HFF-Myc (cell line): ENCODE measurements at regions not wholly inside any gene's neighbourhood (a gene's known extent, or its start where the extent isn't known, plus 50 kb on each side); places are given as distances from the start of the nearest gene placed in this dataset.
A peak's percentile ranks its signal among the peaks of the same experiment; 100 is the strongest.

Source experiments
- DNase-seq: peaks from one replicate; pipeline ENCODE4 v3.0.0-alpha.2; 2011; ENCODE audit warnings: low read depth; ENCODE audit errors: extremely low read depth
- H3K4me3 ChIP-seq: replicated peaks from 2 replicates; pipeline ENCODE4 v1.5.1; 2011; ENCODE audit warnings: low read depth, mild to moderate bottlenecking, control low read depth, low read length
- TF ChIP-seq, protein P1 (sequence below): IDR thresholded peaks from 2 replicates; pipeline ENCODE4 v1.5.1; 2012; ENCODE audit warnings: mild to moderate bottlenecking, low read depth, low read length, control low read depth; ENCODE audit errors: missing control alignments

DNA sequence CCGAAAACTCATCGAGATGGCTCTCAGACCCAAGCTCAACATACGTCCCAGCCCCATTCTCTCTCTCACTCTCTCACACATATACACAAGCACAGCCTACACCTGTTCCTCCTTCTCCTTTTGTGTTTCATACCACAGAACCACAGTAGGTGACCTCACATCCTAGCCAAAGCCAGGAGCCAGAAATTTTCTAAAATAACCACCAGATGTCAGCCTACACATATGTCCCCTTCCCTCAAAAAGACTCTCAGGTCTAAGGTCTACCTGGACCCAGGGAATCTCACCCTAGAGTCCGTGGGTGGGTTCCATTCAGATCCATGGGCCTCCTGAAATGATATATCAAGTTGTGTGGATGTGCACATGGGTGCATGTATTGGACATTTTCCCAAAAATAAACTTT, 104.2 kb upstream of the IPO5 start:
- DNase-seq: peak; percentile 7

DNA sequence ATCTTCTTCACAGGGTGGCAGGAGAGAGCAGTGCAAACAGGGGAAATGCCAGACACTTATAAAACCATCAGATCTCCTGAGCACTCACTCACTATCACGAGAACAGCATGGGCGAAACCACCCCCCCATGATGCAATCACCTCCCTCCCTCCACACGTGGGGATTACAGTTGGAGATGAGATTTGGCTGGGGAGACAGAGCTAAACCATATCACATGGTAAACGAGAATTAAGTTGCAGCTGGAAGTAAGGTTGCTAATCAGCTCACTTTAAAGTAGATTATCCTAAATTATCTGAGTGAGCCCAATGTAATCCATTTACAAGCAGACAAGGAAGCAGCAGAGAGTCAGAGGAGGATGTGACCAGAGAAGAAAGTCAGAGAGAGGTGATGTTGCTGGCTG, 102.2 kb upstream of the IPO5 start:
- DNase-seq: no peak
- H3K4me3 ChIP-seq: no peak overlapping the region
- TF ChIP-seq, protein P1, sequence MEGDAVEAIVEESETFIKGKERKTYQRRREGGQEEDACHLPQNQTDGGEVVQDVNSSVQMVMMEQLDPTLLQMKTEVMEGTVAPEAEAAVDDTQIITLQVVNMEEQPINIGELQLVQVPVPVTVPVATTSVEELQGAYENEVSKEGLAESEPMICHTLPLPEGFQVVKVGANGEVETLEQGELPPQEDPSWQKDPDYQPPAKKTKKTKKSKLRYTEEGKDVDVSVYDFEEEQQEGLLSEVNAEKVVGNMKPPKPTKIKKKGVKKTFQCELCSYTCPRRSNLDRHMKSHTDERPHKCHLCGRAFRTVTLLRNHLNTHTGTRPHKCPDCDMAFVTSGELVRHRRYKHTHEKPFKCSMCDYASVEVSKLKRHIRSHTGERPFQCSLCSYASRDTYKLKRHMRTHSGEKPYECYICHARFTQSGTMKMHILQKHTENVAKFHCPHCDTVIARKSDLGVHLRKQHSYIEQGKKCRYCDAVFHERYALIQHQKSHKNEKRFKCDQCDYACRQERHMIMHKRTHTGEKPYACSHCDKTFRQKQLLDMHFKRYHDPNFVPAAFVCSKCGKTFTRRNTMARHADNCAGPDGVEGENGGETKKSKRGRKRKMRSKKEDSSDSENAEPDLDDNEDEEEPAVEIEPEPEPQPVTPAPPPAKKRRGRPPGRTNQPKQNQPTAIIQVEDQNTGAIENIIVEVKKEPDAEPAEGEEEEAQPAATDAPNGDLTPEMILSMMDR: no peak

More for the DNA sequence above, 104.2 kb upstream of the IPO5 start:
- no peak overlapping the region for H3K4me3 ChIP-seq
- TF ChIP-seq, protein P1: peak; percentile 33

DNA sequence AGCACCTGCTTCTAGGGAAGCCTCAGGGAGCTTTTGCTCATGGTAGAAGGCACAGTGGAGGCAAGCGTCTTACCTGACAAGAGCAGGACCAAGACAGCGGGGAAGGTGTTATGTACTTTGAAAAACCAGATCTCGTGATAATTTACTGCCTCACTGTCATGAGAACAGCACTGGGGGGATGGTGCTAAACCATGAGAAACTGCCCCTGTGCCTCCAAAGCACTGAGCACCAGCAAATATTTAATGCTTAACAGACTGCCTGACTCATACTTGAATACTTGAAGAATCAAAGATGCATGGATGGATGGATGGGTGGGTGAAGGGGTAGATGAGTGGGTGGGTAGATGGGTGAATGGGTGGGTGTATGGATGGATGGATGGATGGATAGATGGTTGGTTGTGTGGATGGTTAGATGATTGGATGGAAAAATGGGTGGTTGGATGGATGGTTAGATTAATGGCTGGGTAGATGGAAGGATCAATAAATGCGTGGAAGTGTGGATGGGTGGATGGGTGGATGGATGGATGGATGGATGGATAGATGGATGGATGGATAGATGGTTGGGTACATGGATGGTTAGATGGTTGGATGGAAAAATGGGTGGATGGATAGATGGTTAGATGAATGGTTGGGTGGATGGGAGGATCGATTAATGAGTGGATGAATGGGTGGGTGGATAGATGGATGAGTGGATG, 101.1 kb upstream of the IPO5 start:
- no peak overlapping the region for H3K4me3 ChIP-seq
- no peak for DNase-seq
- TF ChIP-seq, protein P1: no peak

DNA sequence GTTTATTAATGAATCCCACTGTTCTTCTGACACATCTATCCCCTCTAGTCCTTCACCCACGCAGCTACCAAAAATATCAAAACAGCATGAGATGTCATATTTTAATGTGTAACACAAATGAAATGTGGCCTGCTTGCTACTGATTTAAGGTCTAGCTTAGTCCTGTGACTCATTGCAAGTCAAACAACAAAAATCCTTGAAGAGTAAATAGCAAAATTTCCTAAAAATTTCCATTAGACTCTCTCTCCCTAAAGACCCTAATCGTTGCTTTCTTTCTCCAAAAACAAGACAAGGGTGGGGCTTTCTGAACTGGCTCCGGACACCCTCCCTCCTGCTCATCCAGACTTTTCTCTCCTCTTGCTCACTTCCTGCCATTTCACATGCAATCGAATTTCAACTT, 99.9 kb upstream of the IPO5 start:
- no peak overlapping the region for H3K4me3 ChIP-seq
- DNase-seq: no peak
- TF ChIP-seq, protein P1: no peak

DNA sequence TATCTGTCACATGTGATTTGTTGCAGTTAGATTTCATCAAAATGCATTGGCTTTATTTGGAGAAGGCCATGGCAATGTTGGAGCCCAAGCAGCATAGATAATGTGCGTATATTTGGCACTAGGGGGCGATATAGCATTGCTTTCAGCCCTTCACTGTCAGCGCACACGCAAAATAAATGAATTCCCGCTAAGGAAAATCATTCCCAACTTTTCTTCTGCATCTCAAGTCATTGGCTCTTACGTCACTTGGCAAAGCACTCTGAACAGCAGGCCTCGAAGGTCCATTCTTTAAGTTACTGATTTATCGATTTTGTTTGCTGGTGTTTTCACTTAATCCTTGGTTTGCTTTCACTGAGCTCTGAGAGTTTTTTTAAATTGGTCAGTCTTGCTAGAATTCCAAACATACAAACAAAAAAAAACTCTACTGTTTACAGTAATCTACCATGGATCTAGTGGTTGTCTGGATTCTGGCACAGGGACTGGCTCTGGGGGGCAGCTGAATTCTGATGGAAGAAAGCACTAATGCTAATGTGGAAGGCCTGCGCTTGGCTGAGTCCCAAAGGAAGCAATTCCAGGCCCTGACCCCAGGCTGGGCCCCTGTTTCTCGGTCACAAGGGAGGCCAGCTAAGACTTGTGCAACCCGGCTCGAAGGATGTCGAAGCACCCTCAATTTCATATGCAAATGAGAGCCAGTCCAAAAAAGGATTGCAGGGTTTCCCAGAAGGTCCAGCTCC, 97.7 kb upstream of the IPO5 start:
- DNase-seq: peak; percentile 65
- TF ChIP-seq, protein P1: peak; percentile 79
- no peak overlapping the region for H3K4me3 ChIP-seq

DNA sequence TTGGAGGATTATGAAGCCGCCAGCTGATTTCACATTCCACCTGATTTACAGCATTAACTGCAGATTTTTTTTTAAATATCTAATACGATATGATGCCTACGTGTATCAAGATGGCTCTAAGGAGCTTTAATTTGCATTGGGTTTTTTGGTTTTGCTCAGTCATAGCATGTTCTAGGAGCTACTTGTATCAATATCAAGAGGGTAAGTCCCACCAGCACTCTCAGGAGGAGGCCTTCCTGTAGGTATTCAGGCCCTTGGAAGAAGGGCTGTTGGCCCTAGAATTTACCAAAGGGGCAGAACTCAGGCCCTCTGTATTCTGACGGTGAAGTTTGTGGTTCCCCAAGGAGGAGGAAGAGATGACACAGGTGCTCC, 97.2 kb upstream of the IPO5 start:
- TF ChIP-seq, protein P1: no peak
- no peak for DNase-seq
- H3K4me3 ChIP-seq: no peak overlapping the region
